ENCODE measurements at regions not wholly inside any gene's neighbourhood (a gene's known extent, or its start where the extent isn't known, plus 50 kb on each side); places are given as distances from the start of the nearest gene placed in this dataset.

- DNase-seq: no peak
These were observed 523.6 kb upstream of the MCTP2 start for GRCh38 chr15:93707751-93708150.

- no peak for DNase-seq
These were observed 524.7 kb upstream of the MCTP2 start for GRCh38 chr15:93706495-93707292.

DNA sequence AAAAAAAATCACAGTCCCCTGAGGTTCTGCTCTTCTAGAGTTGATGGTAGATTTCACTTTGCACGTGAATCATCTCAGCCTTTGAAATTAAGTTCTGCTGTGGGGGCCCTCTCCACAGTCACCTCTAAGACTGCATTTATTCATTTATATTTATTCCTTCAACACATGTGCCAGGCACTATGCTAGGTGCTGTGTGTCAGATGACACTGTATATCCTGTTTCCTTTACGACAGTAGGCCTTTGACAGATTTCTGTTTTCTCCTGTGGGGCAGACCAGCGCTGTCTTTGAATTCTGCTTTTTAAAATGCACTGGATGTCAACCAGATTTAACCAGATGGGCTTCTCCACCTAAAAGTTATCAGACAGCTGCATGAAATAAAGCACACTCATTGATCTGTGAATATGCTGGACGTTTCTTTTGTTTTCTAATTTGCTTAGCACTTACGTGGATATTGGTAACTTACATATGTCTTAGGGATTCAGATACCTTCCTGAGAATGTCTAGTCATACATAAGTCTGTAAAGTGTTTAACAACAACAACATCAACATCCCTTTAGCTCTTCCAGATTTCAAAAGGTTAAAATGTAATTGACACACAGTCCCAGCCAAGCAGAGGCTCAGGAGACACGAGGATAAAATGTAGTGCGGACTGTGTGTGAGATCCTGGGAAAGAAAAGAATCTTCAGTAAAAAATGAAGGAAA lies 525.5 kb upstream of the MCTP2 start:
- no peak for DNase-seq

DNA sequence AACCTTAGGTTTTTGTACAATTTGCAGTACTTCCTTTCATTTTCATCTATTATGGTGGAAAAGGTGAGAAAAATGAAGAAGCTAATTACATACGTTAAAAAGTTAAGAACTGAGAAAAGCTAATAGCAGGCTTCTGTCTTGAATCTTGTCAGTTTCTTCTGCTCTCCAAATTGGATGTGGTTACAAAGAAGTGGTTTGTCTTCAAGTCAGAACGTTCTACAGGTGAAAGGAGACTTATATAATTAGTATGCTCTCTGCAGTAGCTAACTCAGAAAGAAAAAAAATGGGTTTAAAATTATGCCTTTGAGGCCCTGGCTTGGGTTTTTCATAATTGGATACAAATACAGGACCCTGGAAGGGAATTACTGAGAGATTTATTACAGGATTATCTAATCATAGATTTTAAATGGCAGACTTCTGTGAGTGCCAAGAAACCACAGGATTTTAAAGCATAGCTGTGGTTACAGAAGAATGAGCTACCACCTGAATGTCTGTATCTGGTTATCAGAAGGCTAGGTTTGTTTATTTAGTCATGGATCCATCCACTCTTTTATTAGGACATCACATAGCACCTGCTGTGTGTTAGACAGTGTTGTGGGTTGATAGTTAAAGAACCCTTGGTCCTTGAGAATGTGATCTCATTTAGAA lies 528.1 kb upstream of the MCTP2 start:
- DNase-seq: no peak

- DNase-seq: no peak
These were observed 531.3 kb upstream of the MCTP2 start for GRCh38 chr15:93700051-93700450.

DNA sequence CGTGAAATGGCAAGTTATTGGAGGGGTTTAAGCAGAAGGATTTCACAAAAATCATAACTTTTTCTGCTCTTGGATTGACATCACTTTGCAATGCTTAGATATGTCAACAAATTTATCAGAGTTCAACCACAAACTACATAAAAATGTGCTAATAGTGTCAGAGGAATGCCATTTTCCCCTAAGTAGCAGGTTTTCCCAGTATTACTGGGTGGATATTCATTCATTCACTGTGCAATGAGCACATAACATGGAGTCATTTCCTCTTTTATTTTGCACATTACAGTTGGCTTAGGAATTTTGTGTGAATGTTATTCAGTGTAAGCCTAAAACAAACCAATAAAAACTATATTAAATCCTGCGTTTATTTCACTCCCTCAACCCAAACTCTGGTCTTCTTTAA lies 537.3 kb upstream of the MCTP2 start:
- no peak for DNase-seq

DNA sequence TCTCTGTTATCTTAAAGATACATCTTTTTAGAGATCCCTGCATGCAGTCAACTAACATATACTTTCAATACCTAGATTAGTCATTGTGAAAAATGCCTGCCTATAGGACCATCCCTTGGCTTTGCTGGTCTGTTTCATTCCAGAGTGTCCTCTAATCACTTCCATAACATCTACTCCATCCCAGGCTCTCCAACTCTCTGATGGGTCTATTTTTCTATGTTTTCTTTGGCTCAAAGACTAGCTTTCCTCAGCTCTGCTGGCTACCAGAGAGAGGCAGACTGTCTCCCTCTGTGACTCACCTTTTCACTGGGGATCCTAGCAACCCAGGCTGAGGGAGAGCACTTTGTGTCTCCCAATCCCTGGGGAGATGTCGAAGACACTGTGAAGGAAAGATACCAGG lies 547.7 kb upstream of the MCTP2 start:
- no peak for DNase-seq

DNA sequence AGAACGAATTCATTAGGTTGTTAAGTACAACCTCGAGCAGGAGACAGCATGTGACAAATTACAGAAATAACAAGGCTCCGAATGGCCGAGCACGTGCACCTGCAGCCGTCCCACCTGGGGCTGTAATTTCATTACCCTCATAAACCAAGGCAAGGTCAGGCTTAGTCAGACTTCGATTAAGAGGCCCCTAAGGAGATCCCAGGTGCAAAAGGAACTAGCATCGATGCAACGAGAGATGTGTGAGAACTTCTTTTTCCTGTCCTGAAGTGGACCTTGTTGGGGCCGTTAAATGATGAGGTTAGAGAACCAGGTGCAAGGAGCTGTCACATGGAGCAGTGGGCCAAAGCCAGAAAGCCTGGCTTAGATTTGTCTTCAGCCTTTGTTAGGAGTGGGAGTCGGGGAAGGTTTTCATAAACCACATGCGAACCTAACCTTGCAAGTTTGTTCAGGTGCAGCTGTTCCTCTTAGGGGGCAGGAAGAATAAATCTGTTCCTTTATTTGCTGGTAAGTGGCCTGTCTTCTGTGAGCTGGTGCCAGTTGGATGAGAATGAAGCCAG lies 559.9 kb upstream of the MCTP2 start:
- DNase-seq: peak; percentile 55

DNA sequence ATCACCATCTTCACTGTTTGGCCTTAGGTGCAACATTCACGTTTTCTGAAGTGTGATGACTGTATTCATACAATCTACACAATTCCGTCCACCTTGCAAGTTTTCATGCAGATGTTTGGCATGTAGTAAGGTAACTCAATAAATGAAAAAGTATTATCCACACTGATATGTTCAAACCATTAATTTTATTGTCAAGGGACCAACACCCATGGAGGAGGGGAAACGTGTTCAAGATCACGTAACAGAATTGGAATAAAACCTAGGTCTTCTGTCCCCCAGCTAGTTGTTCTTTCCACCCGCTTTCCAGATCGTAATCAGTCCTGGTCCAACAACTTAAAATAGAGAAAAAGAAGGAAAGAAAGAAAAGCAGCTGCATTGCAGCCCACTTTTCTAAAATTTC lies 560.4 kb upstream of the MCTP2 start:
- no peak for DNase-seq

GRCh38 chr15:93664213-93664956 lies 567.0 kb upstream of the MCTP2 start:
- no peak for DNase-seq

DNA sequence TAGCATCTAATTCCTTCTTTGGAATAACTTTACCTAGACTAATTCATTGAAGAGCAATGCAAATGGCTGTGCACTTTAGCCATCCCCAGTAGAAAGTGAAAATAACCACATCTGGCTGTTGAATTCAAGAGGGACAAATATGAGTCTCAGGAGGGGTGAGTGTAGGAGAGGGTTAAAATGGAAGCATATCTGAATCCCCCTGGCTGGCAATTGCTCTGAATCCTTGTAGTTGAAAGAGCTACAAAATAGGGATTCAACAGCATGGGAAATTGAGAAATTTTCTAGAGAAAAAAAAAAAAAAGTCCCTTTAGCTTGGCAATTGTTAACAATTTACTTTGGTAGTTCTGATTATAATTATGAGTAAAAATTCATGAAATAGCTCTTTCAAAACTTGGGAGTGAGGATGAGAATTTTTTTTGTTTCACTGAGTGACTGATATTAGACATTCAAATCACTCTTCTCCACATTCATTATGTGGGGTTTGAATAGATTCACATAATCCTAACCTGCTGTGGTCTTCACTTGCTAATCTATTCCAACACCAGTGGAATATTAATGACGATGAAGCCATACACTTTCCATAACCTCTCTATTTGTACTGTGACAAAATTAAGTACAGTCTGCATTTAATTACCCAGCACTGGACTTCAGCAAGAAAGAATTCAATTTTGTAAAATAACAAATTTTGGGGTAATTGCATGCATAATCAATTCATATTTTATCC lies 569.0 kb upstream of the MCTP2 start:
- no peak for DNase-seq

DNA sequence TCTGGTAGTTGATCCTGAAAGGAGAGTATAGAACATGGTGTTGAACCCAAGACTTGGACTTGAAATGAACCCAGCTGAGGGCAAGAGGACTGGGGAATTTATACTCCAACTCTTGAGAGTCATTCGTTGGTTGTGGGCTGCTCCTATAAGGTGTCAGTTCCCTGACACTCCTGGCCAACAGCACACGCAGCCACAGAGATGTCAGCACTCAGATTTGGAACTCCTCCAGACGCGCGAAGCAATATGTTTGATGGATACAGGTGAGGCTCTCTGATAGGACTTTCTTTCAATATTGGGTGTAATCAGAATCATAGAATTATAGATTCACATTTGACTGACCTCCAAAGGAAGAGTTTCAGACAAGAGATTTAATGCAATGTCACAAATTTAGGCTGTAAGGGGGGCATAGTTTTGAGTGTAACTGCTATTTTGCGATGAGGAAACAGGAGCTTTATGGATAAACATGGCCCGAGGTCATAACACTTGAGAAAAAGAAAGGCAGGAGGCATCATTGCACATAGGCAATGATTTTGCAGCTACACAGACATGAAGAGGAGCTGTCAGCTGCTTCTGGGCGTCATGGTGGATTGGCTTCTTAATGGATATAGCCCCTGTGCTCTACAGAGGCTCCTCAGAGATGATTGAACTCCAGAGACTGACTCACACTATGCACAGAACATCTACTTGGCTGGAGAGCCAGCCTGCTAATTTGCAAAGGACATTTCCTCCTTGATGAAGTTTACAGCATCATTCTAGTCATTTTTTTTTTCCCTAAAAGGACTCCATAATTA lies 569.2 kb upstream of the RGMA start:
- DNase-seq: no peak

DNA sequence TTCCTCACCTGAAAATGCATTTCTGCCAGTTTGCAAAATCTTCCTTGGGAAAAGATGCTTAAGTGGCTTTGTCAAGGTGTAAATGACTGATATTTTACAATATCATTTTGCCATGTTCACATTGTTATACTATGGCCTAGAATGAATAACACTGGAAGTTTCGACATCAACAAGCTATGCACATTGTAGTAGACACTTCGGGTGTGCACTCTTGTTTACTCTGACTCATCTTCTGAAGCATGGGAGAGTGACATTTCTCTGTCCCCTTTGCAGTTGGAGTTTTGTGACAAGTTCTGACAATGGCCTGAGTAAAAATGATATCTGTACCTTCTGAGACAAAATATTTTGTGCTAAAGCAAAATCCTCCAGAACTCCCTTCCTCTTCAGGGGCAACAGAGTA lies 567.0 kb upstream of the RGMA start:
- DNase-seq: no peak

GRCh38 chr15:93649691-93650235 lies 560.8 kb upstream of the RGMA start:
- DNase-seq: no peak

DNA sequence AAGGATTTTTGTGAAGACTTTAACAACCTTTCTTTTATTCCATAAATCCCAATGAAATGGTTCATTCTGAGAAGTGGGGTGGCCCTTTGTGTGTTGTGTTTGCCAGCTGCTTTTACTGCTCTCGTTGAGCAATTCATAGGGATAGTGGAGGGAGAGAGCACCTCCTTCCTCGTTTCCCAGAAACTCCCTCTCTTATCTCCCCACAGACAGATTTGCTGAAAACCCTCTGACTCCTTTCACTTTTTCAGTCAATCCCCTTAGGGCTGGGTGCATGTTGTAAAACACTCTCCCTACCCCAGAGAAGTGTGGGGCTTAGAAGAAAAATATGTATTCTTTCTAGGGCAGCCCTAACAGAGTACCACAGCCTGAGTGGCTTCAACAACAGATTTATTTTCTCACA lies 557.2 kb upstream of the RGMA start:
- no peak for DNase-seq

DNA sequence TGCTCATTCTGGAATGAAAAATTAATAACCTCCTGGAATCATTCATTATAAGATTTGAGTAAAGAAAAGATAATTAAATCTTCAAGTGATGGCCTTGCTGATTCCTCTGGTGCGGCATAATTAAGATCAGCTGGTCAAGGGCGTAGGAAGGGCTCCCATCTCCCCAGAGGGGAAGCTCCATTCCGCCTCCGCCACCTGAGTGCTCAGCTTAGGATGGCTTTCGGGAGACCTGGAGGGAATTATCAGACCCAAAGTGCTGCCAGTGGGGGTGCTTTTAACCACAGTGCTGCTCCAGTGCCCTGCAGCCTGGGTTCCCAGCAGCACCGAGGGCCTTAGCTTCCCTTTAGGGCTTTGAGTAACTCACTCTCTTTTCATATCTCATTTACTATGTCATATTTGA lies 556.6 kb upstream of the RGMA start:
- DNase-seq: no peak

GRCh38 chr15:93644595-93644994 lies 555.6 kb upstream of the RGMA start:
- no peak for DNase-seq

- DNase-seq: no peak
These were observed 551.5 kb upstream of the RGMA start for GRCh38 chr15:93640411-93640962.

GRCh38 chr15:93631958-93632618 lies 543.1 kb upstream of the RGMA start:
- no peak for DNase-seq

DNA sequence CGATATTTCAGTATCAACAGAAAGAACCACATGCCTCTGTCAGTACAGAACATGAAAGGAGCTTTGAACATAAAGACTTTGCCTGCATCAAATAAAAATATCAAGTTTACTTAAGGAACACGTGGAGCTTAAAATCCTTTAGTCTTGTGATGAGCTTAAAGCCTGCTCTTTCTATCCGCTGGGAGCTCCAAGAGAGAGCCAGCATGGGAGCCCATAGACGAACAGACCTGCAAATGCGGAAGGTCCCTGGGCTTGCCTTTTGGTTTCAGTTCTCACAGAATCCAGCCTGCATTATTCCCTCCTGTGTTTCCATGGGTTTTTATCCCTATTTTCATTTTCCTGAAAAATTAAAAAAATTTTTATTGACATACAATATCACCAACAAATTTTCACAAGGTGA lies 530.6 kb upstream of the RGMA start:
- no peak for DNase-seq

Data from right forelimb (tissue), 1 donor.